Pancreas (tissue), 10 donors: ENCODE measurements at regions not wholly inside any gene's neighbourhood (a gene's known extent, or its start where the extent isn't known, plus 50 kb on each side); places are given as distances from the start of the nearest gene placed in this dataset.
"Not testable (repeated sequence)": the region's sequence is repeated elsewhere in the genome, so short reads cannot be mapped to it uniquely, and the experiment has no call there.

ENCODE experiments used
- ATAC-seq, 4 donors: fragments of 200-7000 bp; cut with Tn5 transposase; one replicate each; pipeline versions ENCODE4 v1.8.0 to v1.9.1; 2020; ENCODE audit warnings: mild to moderate bottlenecking in 4 of 4, moderate library complexity in 4 of 4
- DNase-seq, 6 donors: peaks; one replicate each; pipeline ENCODE4 v3.0.0-alpha.2; 2020
- FAIRE-seq: peaks from 2 replicates; lab custom pipeline; 2012; peaks lifted over from hg19 to GRCh38; lab: Jason Lieb, UNC
- H3K27ac ChIP-seq, 4 donors: fragments of 200-600 bp; sonication (generic); 1 replicate in 3 of 4; 2 replicates in 1 of 4; pipeline versions ENCODE4 v1.5.0 to v1.8.0; 2020
- H3K27me3 ChIP-seq, 4 donors: fragments of 200-600 bp; one replicate each; pipeline ENCODE4 v1.8.0; 2021
- H3K36me3 ChIP-seq, 3 donors: fragments of 200-600 bp; sonication (generic) in 1 of 3; one replicate each; pipeline versions ENCODE4 v1.5.0 to v1.8.0; 2020 to 2021
- H3K4me1 ChIP-seq, 3 donors: fragments of 200-600 bp; one replicate each; pipeline ENCODE4 v1.8.0; 2021
- H3K4me3 ChIP-seq, 4 donors: fragments of 200-600 bp; sonication (generic) in 2 of 4; one replicate each; pipeline versions ENCODE4 v1.5.0 to v1.8.0; 2020 to 2021
- H3K9me3 ChIP-seq, 4 donors: fragments of 200-600 bp; one replicate each; pipeline ENCODE4 v1.8.0; 2021
- WGBS, 2 donors: extraction: QIAGEN DNeasy Blood & Tissue Kit; methylation state at CpG; one replicate each; pipeline ENCODE4 v1.1.7; 2013; 5-methylcytosine and 5-hydroxymethylcytosine counted together
- intact Hi-C, 3 donors: fragments of 100-400 bp; cut with DNase I; formaldehyde crosslinking; loops; one replicate each; pipeline versions ENCODE4 v1.11.1 to v1.14.2; 2022
- TF ChIP-seq, protein P1 (sequence below), 4 donors: fragments of 200-600 bp; sonication (generic) in 3 of 4; IDR thresholded peaks; one replicate each; pipeline versions ENCODE4 v1.5.0 to v1.8.0; 2021; ENCODE audit warnings: antibody characterized with exemption in 4 of 4
- donor health status: healthy with polysubstance abuse.
- donor health status: DM: no; HTN: no; CAD: no; lungs with moderate emphysema.
- donor health status: DM: no; HTN: no; CAD: no.
- donor health status: control.
- donor health status: control.
- donor health status: Bipolar disorder and iron deficiency.
- donor health status: DM: yes; HTN: yes; CAD: no.
- donor health status: DM: no; HTN: no; CAD: no.
- donor health status: DM: no; HTN: no; CAD: no.
- donor health status: DM: yes; HTN: yes; CAD: no.

DNA sequence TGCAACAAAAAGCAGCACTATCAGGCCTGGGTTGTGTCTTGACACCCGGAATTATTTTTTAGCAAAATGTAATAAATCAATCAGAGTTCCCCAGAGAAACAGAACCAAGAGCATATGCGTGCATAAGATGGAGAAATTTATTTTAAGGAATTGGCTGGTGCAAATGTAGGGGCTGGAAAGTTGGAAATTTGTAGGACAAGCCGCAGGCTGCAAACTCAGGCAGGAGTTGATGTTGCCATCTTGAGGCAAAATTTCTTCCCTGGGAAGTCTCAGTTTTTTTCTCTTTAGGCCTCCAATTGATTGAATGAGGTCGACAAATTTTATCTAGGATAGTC lies 158.9 kb upstream of the FAM20A start:
- intact Hi-C loops: no loop called here
- no peaks in the 10 kb centered on the region for H3K27me3 ChIP-seq
- ATAC-seq (no peak), FAIRE-seq (no peak), DNase-seq (no peak)
- no peaks in the 10 kb centered on the region for H3K9me3 ChIP-seq
- peaks cover 0 to 7% (median 6%) of the 10 kb centered on the region in 3 donors for H3K4me1 ChIP-seq
- H3K27ac ChIP-seq: no peak overlapping the region
- H3K4me3 ChIP-seq: no peak overlapping the region
- H3K36me3 ChIP-seq: no peaks in the 10 kb centered on the region
- WGBS, 2 donors: 34 to 45% methylated on average over 4 of the region's 4 CpGs
- TF ChIP-seq, protein P1, sequence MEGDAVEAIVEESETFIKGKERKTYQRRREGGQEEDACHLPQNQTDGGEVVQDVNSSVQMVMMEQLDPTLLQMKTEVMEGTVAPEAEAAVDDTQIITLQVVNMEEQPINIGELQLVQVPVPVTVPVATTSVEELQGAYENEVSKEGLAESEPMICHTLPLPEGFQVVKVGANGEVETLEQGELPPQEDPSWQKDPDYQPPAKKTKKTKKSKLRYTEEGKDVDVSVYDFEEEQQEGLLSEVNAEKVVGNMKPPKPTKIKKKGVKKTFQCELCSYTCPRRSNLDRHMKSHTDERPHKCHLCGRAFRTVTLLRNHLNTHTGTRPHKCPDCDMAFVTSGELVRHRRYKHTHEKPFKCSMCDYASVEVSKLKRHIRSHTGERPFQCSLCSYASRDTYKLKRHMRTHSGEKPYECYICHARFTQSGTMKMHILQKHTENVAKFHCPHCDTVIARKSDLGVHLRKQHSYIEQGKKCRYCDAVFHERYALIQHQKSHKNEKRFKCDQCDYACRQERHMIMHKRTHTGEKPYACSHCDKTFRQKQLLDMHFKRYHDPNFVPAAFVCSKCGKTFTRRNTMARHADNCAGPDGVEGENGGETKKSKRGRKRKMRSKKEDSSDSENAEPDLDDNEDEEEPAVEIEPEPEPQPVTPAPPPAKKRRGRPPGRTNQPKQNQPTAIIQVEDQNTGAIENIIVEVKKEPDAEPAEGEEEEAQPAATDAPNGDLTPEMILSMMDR (IDR thresholded peaks at IDR 0.05): no peak

DNA sequence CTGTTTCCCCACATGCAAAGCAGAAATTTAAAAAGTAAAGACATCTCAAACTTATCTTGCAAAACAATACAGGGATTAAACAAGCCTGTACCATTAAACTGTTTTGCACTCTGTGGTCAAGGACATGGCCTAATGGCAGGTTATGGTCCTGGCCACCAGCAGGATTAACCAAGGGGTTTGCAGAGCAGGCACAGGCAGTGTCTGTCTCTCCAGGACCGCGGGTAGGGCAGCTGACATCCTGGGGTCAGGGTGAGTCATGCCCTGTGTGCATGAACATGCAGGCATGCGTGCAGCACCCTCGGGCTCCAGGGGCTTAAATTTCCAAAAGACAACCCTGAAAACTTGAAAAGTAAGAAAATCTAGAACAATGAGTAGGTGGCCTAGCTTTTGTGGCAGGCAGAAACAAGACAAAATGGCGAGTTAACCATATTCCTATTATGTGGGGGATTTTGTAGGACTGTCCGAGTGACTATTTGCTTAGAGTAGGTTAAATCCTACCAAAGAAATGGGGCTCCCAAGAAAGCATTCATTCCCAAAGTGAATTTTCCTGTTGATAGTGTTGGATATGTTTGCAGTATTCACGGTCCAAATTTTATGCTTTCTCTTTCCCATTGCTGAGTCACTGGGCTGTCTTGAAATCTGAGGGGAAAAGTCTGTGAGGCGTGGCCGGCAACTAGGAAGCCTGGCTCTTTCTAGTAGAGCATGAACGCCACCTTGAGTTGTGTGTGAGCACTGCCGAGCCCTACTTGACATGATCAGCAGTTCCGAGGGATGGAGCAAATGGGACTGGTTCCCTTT lies 158.4 kb upstream of the FAM20A start:
- DNase-seq (peak; percentile 78 to 89 (median 82)), FAIRE-seq (no peak), ATAC-seq (peak; percentile 99 to 100 (median 100))
- H3K36me3 ChIP-seq: no peaks in the 10 kb centered on the region
- TF ChIP-seq, protein P1 (IDR thresholded peaks at IDR 0.05): peak; percentile 50 to 78 (median 70)
- H3K9me3 ChIP-seq: no peaks in the 10 kb centered on the region
- no peaks in the 10 kb centered on the region for H3K27me3 ChIP-seq
- peaks cover 0 to 7% (median 6%) of the 10 kb centered on the region in 3 donors for H3K4me1 ChIP-seq
- H3K4me3 ChIP-seq: peak overlapping the region in 2 of 4 donors; percentile 28 to 35
- intact Hi-C loops: no loop called here
- WGBS, 2 donors: 8% methylated on average over 12 of the region's 12 CpGs
- H3K27ac ChIP-seq: peak overlapping the region; percentile 29 to 60 (median 44)

DNA sequence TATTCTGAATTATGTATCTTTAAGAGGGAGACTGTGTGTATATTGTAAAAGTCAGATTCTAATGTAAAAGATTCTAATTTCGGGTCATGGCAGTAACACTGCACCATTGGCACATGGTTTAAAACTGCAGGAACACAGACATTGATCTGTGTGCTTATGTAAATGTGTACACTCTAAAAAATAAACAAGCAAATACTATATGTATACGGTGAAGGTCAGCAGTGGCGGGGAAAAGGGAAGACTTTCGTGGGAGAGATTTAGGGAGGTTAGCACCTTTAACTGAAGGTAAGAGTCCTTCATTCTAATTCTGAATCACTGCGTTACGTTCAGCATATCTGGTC lies 157.8 kb upstream of the FAM20A start:
- H3K9me3 ChIP-seq: no peaks in the 10 kb centered on the region
- FAIRE-seq: no peak
- intact Hi-C loops: no loop called here
- H3K4me3 ChIP-seq: no peak overlapping the region
- no peak for DNase-seq
- 34 to 49% methylated on average over 6 of the region's 6 CpGs for WGBS, 2 donors
- H3K27ac ChIP-seq: peak overlapping the region in 3 of 4 donors; percentile 42 to 60 (median 47)
- no peaks in the 10 kb centered on the region for H3K36me3 ChIP-seq
- H3K27me3 ChIP-seq: no peaks in the 10 kb centered on the region
- TF ChIP-seq, protein P1 (IDR thresholded peaks at IDR 0.05): no peak
- peaks cover 0 to 7% (median 6%) of the 10 kb centered on the region in 3 donors for H3K4me1 ChIP-seq
- peak in 3 of 4 donors; percentile 6 to 9 (median 7) for ATAC-seq

DNA sequence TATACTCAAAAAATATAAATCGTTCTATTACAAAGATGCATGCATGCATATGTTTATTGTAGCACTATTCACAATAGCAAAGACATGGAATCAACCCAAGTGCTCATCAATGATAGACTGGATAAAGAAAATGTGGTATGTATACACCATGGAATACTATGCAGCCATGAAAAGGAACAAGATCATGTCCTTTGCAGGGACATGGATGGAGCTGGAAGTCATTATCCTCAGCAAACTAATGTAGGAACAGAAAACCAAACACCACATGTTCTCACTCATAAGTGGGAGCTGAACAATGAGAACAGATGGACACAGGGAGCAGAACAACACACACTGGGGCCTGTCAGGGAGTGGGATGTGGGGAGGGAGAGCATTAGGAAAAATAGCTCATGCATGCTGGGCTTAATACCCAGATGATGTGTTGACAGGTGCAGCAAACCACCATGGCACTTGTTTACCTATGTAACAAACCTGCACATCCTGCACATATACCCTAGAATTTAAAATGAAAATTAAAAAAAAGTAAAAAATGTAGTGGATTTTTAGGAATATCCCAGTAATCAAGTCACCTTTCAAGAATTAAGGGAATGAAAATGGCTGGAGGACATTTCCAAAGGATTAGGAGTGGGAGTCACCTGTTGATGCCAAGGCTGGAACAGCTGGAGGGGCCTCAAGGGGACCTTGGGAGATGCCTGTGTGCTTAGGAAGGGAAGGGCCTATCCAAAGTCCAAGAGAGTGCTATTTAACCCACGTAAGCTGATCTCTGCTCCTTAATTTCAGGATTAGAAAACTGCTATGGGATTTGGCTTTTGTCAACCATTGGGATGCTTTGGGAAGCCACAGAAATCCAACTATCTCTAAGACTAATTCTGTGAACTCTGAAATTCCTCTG lies 156.9 kb upstream of the FAM20A start:
- WGBS, 2 donors: 83 to 95% methylated on average over 2 of the region's 2 CpGs
- H3K27ac ChIP-seq, H3K4me1 ChIP-seq, H3K9me3 ChIP-seq, H3K36me3 ChIP-seq, DNase-seq, ATAC-seq, FAIRE-seq, H3K27me3 ChIP-seq, H3K4me3 ChIP-seq, intact Hi-C loops: not testable (repeated sequence)

DNA sequence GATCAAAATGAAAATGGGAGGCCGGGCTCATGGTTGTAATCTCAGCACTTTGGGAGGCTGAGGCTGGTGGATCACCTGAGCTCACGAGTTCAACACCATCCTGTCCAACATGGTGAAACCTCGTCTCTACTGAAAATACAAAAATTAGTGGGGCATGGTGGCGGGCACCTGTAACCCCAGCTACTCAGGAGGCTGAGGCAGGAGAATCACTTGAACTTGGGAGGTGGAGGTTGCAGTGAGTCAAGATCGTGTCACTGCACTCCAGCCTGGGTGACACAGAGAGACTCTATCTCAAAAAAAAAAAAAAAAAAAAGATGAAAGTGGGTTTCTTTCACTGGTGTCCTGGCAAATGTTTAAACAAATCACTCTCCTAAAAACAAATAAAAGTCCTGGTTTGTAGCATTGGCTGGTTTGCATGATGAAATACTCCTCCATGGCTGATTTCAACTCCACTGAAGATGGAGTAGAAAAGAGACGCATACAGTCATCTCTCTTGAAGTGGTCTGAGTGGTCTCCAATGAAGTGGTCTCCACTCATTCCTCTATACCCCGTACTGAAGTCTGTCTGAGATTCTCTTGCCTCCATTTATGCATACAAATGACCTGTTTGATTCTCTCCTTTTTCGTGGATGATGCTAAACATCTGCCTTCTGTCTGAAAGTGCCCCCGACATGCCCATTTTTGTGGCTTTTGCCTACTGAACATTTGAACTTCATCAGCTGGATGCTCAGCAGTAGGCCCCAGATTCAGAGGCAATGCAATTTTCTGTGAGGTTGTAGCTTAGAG lies 153.0 kb upstream of the FAM20A start:
- Histone ChIP-seq H3K36me3 (no peaks in the 10 kb centered on the region), H3K27ac (no peak overlapping the region), H3K4me3 (no peak overlapping the region), H3K9me3 (no peaks in the 10 kb centered on the region), H3K4me1 (peaks cover 0 to 3% (median 1%) of the 10 kb centered on the region in 3 donors), H3K27me3 (no peaks in the 10 kb centered on the region)
- ATAC-seq: no peak
- no peak for FAIRE-seq
- intact Hi-C loops: no loop called here
- no peak for DNase-seq
- WGBS, 2 donors: 83 to 86% methylated on average over 8 to 9 of the region's 9 CpGs
- TF ChIP-seq, protein P1 (IDR thresholded peaks at IDR 0.05): no peak
